ENCODE measurements at regions not wholly inside any gene's neighbourhood (a gene's known extent, or its start where the extent isn't known, plus 50 kb on each side); places are given as distances from the start of the nearest gene placed in this dataset.

DNA sequence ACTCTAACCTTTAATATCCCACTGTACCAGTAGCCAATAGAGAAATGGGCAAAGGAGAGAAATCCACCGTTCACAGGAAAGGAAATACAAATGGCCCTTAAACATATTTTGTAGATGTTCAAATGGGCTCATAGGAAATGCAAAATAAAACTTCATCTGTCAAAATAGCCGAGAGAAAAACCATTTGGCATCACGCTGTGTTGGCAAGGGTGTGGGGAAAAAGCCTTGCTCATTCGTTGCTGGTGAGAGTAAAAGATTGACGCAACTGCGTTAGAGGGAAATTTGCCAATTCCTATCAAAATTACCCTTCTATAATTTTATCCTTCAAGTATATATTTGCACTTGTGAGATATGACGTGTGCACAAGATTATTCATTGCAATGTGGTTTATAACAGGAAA, 131.9 kb downstream of the EIF4E start:
- Histone ChIP-seq H3K27me3 (no peaks in the 10 kb centered on the region), H4K20me1 (ENCODE audit: low read depth) (peaks cover 5% of the 10 kb centered on the region), H3K4me3 (no peak overlapping the region), H3F3A (ENCODE audit: low read depth) (peaks cover 18% of the 10 kb centered on the region), H3K9me3 (ENCODE audit: low read depth) (no peaks in the 10 kb centered on the region), H3K4me1 (peaks cover 35% of the 10 kb centered on the region), H2AFZ (replicated peaks) (no peak overlapping the region), H3K36me3 (no peaks in the 10 kb centered on the region), H3K27ac (no peak overlapping the region), H3K4me2 (no peak overlapping the region), H3K79me2 (ENCODE audit: low read depth) (no peaks in the 10 kb centered on the region), H3K9ac (no peak overlapping the region)
- TF ChIP-seq EZH2 (IDR thresholded peaks at IDR 0.05) = no peak
- TF ChIP-seq, protein P1, sequence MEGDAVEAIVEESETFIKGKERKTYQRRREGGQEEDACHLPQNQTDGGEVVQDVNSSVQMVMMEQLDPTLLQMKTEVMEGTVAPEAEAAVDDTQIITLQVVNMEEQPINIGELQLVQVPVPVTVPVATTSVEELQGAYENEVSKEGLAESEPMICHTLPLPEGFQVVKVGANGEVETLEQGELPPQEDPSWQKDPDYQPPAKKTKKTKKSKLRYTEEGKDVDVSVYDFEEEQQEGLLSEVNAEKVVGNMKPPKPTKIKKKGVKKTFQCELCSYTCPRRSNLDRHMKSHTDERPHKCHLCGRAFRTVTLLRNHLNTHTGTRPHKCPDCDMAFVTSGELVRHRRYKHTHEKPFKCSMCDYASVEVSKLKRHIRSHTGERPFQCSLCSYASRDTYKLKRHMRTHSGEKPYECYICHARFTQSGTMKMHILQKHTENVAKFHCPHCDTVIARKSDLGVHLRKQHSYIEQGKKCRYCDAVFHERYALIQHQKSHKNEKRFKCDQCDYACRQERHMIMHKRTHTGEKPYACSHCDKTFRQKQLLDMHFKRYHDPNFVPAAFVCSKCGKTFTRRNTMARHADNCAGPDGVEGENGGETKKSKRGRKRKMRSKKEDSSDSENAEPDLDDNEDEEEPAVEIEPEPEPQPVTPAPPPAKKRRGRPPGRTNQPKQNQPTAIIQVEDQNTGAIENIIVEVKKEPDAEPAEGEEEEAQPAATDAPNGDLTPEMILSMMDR (IDR thresholded peaks at IDR 0.05) = no peak
- no peak for TF ChIP-seq EZH2phosphoT487 (IDR thresholded peaks at IDR 0.05)
- no peak overlapping the region for H3K27ac Mint-ChIP-seq
- no peaks in the 10 kb centered on the region for H3K27me3 Mint-ChIP-seq (ENCODE audit: insufficient read depth, low read depth)
- H3K9me3 Mint-ChIP-seq = no peaks in the 10 kb centered on the region
- H3K36me3 Mint-ChIP-seq = peaks cover 1% of the 10 kb centered on the region
- no peak for DNase-seq (ENCODE audit: low spot score)
- H3K4me1 Mint-ChIP-seq = peaks cover 31% of the 10 kb centered on the region
- H3K4me3 Mint-ChIP-seq = no peak overlapping the region

DNA sequence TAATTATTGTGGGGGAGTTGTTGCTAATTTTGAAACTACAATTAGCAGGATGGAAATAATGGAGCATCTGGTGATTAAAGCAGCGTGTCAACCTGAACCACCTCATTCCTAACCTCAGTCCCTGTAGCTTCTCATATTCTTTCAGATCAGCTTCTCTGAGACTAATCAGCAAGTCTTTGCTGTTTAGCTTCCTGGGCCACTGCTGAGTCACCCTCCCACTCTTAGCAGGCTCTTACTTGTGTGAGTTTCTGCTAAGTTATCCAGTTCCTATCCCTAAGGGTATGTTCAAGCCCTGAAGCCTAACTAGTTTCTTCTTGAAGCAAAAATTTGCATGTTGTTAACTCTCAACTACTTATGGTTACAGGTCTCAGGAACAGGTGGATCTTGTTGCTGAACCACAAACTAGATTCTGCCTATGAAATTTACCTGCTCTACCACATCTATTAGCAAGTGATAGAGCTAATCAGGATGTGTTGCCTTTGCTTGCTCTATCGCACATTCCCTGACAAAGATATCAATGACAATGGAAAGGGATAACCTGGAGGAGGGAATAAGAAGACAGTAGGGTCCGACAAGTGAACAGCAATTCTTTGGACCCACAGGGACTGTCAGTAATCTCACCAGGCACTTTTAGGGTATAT, 134.2 kb downstream of the EIF4E start:
- H2AFZ ChIP-seq (replicated peaks) = no peak overlapping the region
- no peak overlapping the region for H3K27ac ChIP-seq
- no peaks in the 10 kb centered on the region for H3K9me3 ChIP-seq (ENCODE audit: low read depth)
- no peak overlapping the region for H3K4me3 ChIP-seq
- H3K79me2 ChIP-seq (ENCODE audit: low read depth) = no peaks in the 10 kb centered on the region
- no peak for TF ChIP-seq EZH2phosphoT487 (IDR thresholded peaks at IDR 0.05)
- TF ChIP-seq EZH2 (IDR thresholded peaks at IDR 0.05) = no peak
- TF ChIP-seq, protein P1 (IDR thresholded peaks at IDR 0.05) = no peak
- H3K27me3 Mint-ChIP-seq (ENCODE audit: insufficient read depth, low read depth) = no peaks in the 10 kb centered on the region
- no peak for DNase-seq (ENCODE audit: low spot score)
- H3K4me1 ChIP-seq = peaks cover 20% of the 10 kb centered on the region
- H3K4me1 Mint-ChIP-seq = peaks cover 16% of the 10 kb centered on the region
- H3K9me3 Mint-ChIP-seq = peaks cover 2% of the 10 kb centered on the region
- no peaks in the 10 kb centered on the region for H3K27me3 ChIP-seq
- H3K27ac Mint-ChIP-seq = no peak overlapping the region
- no peak overlapping the region for H3K4me2 ChIP-seq
- no peaks in the 10 kb centered on the region for H3K36me3 Mint-ChIP-seq
- no peaks in the 10 kb centered on the region for H3F3A ChIP-seq (ENCODE audit: low read depth)
- no peaks in the 10 kb centered on the region for H4K20me1 ChIP-seq (ENCODE audit: low read depth)
- H3K9ac ChIP-seq = no peak overlapping the region
- H3K36me3 ChIP-seq = no peaks in the 10 kb centered on the region
- H3K4me3 Mint-ChIP-seq = no peak overlapping the region

DNA sequence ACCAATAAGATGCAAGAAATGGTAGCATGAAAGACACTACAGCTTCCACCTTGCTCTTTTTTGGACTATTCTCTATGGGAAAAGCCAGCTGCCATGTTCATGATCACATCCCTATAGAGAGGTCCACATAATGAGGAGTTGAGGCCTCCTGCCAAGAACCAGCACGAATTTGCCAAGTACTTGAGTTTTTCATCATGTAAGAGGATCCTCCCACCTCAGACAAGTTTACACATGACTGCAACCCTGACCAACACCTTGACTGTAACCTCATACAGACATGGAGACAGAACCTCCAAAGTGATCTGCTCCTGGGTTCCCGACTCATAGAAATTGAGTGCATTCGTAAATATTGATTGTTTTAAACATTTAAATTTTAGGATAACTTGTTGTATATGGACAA, 135.2 kb upstream of the TSPAN5 start:
- no peak for TF ChIP-seq EZH2 (IDR thresholded peaks at IDR 0.05)
- no peak for TF ChIP-seq EZH2phosphoT487 (IDR thresholded peaks at IDR 0.05)
- TF ChIP-seq, protein P1 (IDR thresholded peaks at IDR 0.05) = no peak
- no peak overlapping the region for H3K4me2 ChIP-seq

More for the DNA sequence above, 135.2 kb upstream of the TSPAN5 start:
- H4K20me1 ChIP-seq (ENCODE audit: low read depth) = no peaks in the 10 kb centered on the region
- Mint-ChIP-seq H3K27me3 (ENCODE audit: insufficient read depth, low read depth) (no peaks in the 10 kb centered on the region), H3K36me3 (no peaks in the 10 kb centered on the region), H3K4me3 (no peak overlapping the region), H3K27ac (no peak overlapping the region), H3K4me1 (peaks cover 16% of the 10 kb centered on the region), H3K9me3 (peaks cover 2% of the 10 kb centered on the region)
- H3K27ac ChIP-seq = no peak overlapping the region
- no peak overlapping the region for H3K9ac ChIP-seq
- no peaks in the 10 kb centered on the region for H3F3A ChIP-seq (ENCODE audit: low read depth)
- H3K79me2 ChIP-seq (ENCODE audit: low read depth) = no peaks in the 10 kb centered on the region
- DNase-seq (ENCODE audit: low spot score) = no peak
- H3K36me3 ChIP-seq = no peaks in the 10 kb centered on the region
- H3K27me3 ChIP-seq = no peaks in the 10 kb centered on the region
- H3K9me3 ChIP-seq (ENCODE audit: low read depth) = no peaks in the 10 kb centered on the region
- no peak overlapping the region for H2AFZ ChIP-seq (replicated peaks)
- peaks cover 15% of the 10 kb centered on the region for H3K4me1 ChIP-seq
- H3K4me3 ChIP-seq = no peak overlapping the region
